Ovary (tissue), 3 donors: ENCODE measurements at regions not wholly inside any gene's neighbourhood (a gene's known extent, or its start where the extent isn't known, plus 50 kb on each side); places are given as distances from the start of the nearest gene placed in this dataset.

Source experiments
- POLR2A ChIP-seq: fragments of 450-650 bp; IDR thresholded peaks from one replicate; pipeline ENCODE4 v1.6.1; 2017; ENCODE audit warnings: antibody characterized with exemption, mild to moderate bottlenecking, moderate library complexity
- TF ChIP-seq, protein P1 (sequence below), 3 donors: fragments of 450-650 bp in 2 of 3; fragments of 200-600 bp in 1 of 3; IDR thresholded peaks; one replicate each; pipeline versions ENCODE4 v1.5.1 to v1.8.0; 2016 to 2022; ENCODE audit warnings: antibody characterized with exemption in 3 of 3, mild to moderate bottlenecking in 1 of 3
- donor health status: DM: no; HTN: no; CAD: no.

DNA sequence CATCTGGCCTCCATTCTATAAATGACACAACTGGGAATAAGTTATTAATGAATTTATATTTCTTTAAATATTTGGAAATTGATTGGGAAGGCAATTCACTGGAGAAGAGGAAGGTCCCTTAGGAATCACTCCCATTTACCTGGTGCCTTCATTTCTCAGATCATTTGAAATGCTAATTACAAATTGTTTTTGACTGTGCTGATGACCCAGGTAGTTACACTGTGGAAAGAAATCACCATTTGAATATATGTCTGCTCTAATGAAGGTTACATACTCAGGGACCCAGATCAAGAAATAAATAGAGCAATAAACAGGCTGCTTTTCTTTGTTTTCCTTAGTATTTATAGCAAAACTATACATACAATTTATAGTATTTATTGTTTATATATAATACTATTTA, 1759.1 kb downstream of the ARAP2 start:
- TF ChIP-seq, protein P1, sequence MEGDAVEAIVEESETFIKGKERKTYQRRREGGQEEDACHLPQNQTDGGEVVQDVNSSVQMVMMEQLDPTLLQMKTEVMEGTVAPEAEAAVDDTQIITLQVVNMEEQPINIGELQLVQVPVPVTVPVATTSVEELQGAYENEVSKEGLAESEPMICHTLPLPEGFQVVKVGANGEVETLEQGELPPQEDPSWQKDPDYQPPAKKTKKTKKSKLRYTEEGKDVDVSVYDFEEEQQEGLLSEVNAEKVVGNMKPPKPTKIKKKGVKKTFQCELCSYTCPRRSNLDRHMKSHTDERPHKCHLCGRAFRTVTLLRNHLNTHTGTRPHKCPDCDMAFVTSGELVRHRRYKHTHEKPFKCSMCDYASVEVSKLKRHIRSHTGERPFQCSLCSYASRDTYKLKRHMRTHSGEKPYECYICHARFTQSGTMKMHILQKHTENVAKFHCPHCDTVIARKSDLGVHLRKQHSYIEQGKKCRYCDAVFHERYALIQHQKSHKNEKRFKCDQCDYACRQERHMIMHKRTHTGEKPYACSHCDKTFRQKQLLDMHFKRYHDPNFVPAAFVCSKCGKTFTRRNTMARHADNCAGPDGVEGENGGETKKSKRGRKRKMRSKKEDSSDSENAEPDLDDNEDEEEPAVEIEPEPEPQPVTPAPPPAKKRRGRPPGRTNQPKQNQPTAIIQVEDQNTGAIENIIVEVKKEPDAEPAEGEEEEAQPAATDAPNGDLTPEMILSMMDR (IDR thresholded peaks at IDR 0.05), result no peak
- TF ChIP-seq POLR2A, result no peak
